Endothelial cell of umbilical vein (primary cell): ENCODE measurements at regions not wholly inside any gene's neighbourhood (a gene's known extent, or its start where the extent isn't known, plus 50 kb on each side); places are given as distances from the start of the nearest gene placed in this dataset.

Source experiments
- BruUV-seq: library from RNA; stranded (reverse); fragments of 400-500 nt; replicated peaks from 2 replicates; lab custom pipeline; 2021; lab: Mats Ljungman, UMichigan
- CTCF ChIA-PET: fragments of 300-600, 350-600 bp; sonication (Branson Sonifier 250); formaldehyde crosslinking; loops from one replicate; lab custom pipeline; 2021; ENCODE audit warnings: antibody characterized with exemption, inconsistent platforms; lab: Charles Lee
- POLR2A ChIA-PET: fragments of 300-600, 350-600 bp; sonication (Branson Sonifier 250); formaldehyde crosslinking; loops from one replicate; lab custom pipeline; 2021; ENCODE audit warnings: antibody characterized with exemption, inconsistent platforms; lab: Charles Lee
- DNase-seq: peaks from one replicate; pipeline ENCODE4 v3.0.0-alpha.2; 2011; ENCODE audit warnings: low read depth, low spot score
- FAIRE-seq: peaks from 2 replicates; lab custom pipeline; 2011; peaks lifted over from hg19 to GRCh38; lab: Jason Lieb, UNC
- H2AFZ ChIP-seq: 2 replicates; pipeline ENCODE4 v1.6.0; 2012; ENCODE audit warnings: low read depth, low read length, control low read depth, inconsistent platforms
- H3K27ac ChIP-seq: 2 replicates; pipeline ENCODE4 v1.5.1; 2011; ENCODE audit warnings: low read depth, mild to moderate bottlenecking, control low read depth, low read length, moderate library complexity; ENCODE audit not compliant: insufficient read depth
- H3K27me3 ChIP-seq, 2 experiments: 2 replicates each; pipeline versions ENCODE4 v1.6.0 to v1.6.1; 2011; ENCODE audit warnings: low read length in 2 of 2, mixed read lengths in 1 of 2; ENCODE audit not compliant: control insufficient read depth in 2 of 2, insufficient read depth in 2 of 2
- H3K36me3 ChIP-seq, 2 experiments: 2 replicates in 1 of 2; 3 replicates in 1 of 2; pipeline ENCODE4 v1.5.1; 2011; ENCODE audit warnings: low read length in 2 of 2, mild to moderate bottlenecking in 1 of 2, moderate library complexity in 1 of 2; ENCODE audit not compliant: control insufficient read depth in 2 of 2, insufficient read depth in 2 of 2; ENCODE audit errors: extremely low read depth in 1 of 2
- H3K4me1 ChIP-seq: 3 replicates; pipeline ENCODE4 v1.5.1; 2011; ENCODE audit warnings: mild to moderate bottlenecking, low read length; ENCODE audit not compliant: control insufficient read depth, insufficient read depth; ENCODE audit errors: extremely low read depth
- H3K4me2 ChIP-seq: 2 replicates; pipeline ENCODE4 v1.6.1; 2011; ENCODE audit warnings: low read length, control low read depth, mixed read lengths; ENCODE audit not compliant: insufficient read depth
- H3K4me3 ChIP-seq, 3 experiments: fragments of 200-600 bp in 1 of 3; sonication (generic), shearing (Covaris generic) in 1 of 3; replicated peaks in 1 of 3; 2 replicates each; pipeline ENCODE4 v1.5.1; 2011 to 2016; ENCODE audit warnings: control low read depth in 3 of 3, low read length in 3 of 3, mild to moderate bottlenecking in 2 of 3, inconsistent platforms in 1 of 3, low read depth in 1 of 3, moderate library complexity in 1 of 3; ENCODE audit not compliant: insufficient read depth in 1 of 3
- H3K79me2 ChIP-seq: 2 replicates; pipeline ENCODE4 v1.6.0; 2012; ENCODE audit warnings: low read length, inconsistent platforms; ENCODE audit not compliant: control insufficient read depth, insufficient read depth
- H3K9ac ChIP-seq: replicated peaks from 2 replicates; pipeline ENCODE3; 2011; ENCODE audit warnings: low read length, control low read depth; ENCODE audit not compliant: insufficient read depth; ENCODE audit errors: extremely low read depth
- H3K9me1 ChIP-seq: replicated peaks from 3 replicates; pipeline ENCODE4 v1.6.0; 2011; ENCODE audit warnings: mild to moderate bottlenecking, low read length; ENCODE audit not compliant: control insufficient read depth, insufficient read depth; ENCODE audit errors: extremely low read depth
- H3K9me3 ChIP-seq: replicated peaks from 2 replicates; pipeline ENCODE4 v1.5.1; 2012; ENCODE audit warnings: low read length, inconsistent platforms; ENCODE audit not compliant: control insufficient read depth, insufficient read depth
- H4K20me1 ChIP-seq: replicated peaks from 2 replicates; pipeline ENCODE3; 2011; ENCODE audit warnings: mild to moderate bottlenecking, low read length; ENCODE audit not compliant: control insufficient read depth, insufficient read depth; ENCODE audit errors: extremely low read depth
- EZH2 ChIP-seq: IDR thresholded peaks from 2 replicates; pipeline ENCODE4 v1.6.1; 2012; ENCODE audit warnings: borderline replicate concordance, low read depth, mild to moderate bottlenecking, moderate library complexity, low read length, inconsistent platforms; ENCODE audit not compliant: severe bottlenecking
- FOS ChIP-seq: IDR thresholded peaks from 2 replicates; pipeline ENCODE4 v1.6.1; 2011; ENCODE audit warnings: mild to moderate bottlenecking, low read length, moderate library complexity, borderline replicate concordance; ENCODE audit not compliant: insufficient read depth
- GATA2 ChIP-seq: IDR thresholded peaks from 2 replicates; pipeline ENCODE4 v1.7.0; 2011; ENCODE audit warnings: low read depth, mild to moderate bottlenecking, moderate library complexity, mixed read lengths, low read length; ENCODE audit not compliant: insufficient read length, insufficient read depth
- JUN ChIP-seq: IDR thresholded peaks from 2 replicates; pipeline ENCODE4 v1.6.1; 2011; ENCODE audit warnings: borderline replicate concordance, low read depth; ENCODE audit not compliant: insufficient read length, insufficient read depth
- MYC ChIP-seq: IDR thresholded peaks from one replicate; pipeline ENCODE4 v1.6.1; 2011; ENCODE audit warnings: mild to moderate bottlenecking, low read depth, low read length
- POLR2A ChIP-seq: IDR thresholded peaks from 2 replicates; pipeline ENCODE4 v1.6.1; 2012; ENCODE audit warnings: low read depth, mild to moderate bottlenecking, control low read depth, low read length
- POLR2AphosphoS5 ChIP-seq: IDR thresholded peaks from 2 replicates; pipeline ENCODE4 v1.6.1; 2012; ENCODE audit warnings: low read depth, mild to moderate bottlenecking, control low read depth, low read length, moderate library complexity; ENCODE audit not compliant: insufficient read depth
- dilution Hi-C: fragments of 300-500 bp; cut with MboI; formaldehyde crosslinking; loops from one replicate; pipeline ENCODE4 v1.15.0; 2019; ENCODE audit warnings: low sequenced_read_pairs; ENCODE audit not compliant: extremely low pct_ligation_motif_present
- intact Hi-C: fragments of 100-400 bp; cut with micrococcal nuclease; formaldehyde crosslinking; loops from one replicate; pipeline ENCODE4 v1.10.0; 2022
- TF ChIP-seq, protein P1 (sequence below): IDR thresholded peaks from 2 replicates; pipeline ENCODE4 v1.6.1; 2011; ENCODE audit not compliant: insufficient read depth, insufficient read length
- TF ChIP-seq, protein P2 (sequence below), 2 donors: IDR thresholded peaks; 1 replicate in 1 of 2; 2 replicates in 1 of 2; pipeline ENCODE4 v1.5.1; 2011; ENCODE audit warnings: low read length in 2 of 2, mild to moderate bottlenecking in 2 of 2, moderate library complexity in 2 of 2, control low read depth in 1 of 2, inconsistent platforms in 1 of 2, low read depth in 1 of 2; ENCODE audit not compliant: insufficient read depth in 1 of 2; ENCODE audit errors: extremely low read depth in 1 of 2

DNA sequence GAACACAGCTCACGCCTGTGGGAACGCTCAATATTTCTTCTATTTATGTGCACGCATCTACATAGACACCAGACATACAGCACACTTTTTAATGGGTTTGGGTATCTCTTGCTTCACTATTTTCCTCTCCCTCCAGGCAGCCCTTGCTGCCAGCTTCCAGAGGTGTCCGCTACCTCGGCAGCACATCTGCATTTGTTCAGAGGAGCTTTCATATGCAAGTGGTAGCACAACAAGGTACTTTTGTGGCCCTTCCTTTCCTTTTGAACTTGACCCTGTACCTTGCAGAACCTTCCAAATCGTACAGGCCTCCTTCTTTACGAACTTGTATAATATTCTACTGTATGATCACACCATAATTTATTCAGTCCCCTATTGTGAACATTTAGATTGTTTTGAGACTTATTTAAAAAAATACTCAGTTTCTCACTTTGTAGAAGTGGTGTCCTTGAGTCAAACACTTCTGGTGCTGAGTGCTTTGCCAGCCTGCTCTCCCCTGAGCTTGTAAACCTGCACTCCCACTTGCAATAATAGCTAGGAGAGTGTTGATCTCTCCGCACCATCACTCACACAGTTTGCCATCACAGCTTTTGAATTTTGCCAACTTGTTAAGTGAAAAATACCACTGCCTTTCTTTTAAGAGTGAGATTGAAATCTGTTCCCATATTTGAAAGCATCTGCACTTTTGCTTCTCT, 106.0 kb upstream of the ZNF32 start:
- dilution Hi-C loops = no loop called here
- TF ChIP-seq FOS (no peak), POLR2AphosphoS5 (no peak), JUN (no peak), POLR2A (no peak), GATA2 (no peak), MYC (no peak), EZH2 (no peak)
- TF ChIP-seq, protein P1, sequence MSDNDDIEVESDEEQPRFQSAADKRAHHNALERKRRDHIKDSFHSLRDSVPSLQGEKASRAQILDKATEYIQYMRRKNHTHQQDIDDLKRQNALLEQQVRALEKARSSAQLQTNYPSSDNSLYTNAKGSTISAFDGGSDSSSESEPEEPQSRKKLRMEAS = no peak
- TF ChIP-seq, protein P2, sequence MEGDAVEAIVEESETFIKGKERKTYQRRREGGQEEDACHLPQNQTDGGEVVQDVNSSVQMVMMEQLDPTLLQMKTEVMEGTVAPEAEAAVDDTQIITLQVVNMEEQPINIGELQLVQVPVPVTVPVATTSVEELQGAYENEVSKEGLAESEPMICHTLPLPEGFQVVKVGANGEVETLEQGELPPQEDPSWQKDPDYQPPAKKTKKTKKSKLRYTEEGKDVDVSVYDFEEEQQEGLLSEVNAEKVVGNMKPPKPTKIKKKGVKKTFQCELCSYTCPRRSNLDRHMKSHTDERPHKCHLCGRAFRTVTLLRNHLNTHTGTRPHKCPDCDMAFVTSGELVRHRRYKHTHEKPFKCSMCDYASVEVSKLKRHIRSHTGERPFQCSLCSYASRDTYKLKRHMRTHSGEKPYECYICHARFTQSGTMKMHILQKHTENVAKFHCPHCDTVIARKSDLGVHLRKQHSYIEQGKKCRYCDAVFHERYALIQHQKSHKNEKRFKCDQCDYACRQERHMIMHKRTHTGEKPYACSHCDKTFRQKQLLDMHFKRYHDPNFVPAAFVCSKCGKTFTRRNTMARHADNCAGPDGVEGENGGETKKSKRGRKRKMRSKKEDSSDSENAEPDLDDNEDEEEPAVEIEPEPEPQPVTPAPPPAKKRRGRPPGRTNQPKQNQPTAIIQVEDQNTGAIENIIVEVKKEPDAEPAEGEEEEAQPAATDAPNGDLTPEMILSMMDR (IDR thresholded peaks at IDR 0.05; ENCODE audit: extremely low read depth in 1 of 2, insufficient read depth in 1 of 2, low read depth in 1 of 2, low read length in 2 of 2) = no peak
- no peaks in the 10 kb centered on the region for H3K79me2 ChIP-seq
- no peaks in the 10 kb centered on the region for H3K27me3 ChIP-seq
- no peak for DNase-seq
- H4K20me1 ChIP-seq = no peaks in the 10 kb centered on the region
- H3K4me2 ChIP-seq = no peak overlapping the region
- BruUV-seq = no TSS peak
- H2AFZ ChIP-seq = no peak overlapping the region
- H3K36me3 ChIP-seq = no peaks in the 10 kb centered on the region
- H3K27ac ChIP-seq = no peak overlapping the region
- ChIA-PET POLR2A (no interaction called here), CTCF (interaction anchor here (0.8 to 1.2 kb wide), 2 partner anchors 64 to 65 kb away, joined by 3 to 4 read pairs; no protein-coding TSS in a partner anchor)
- H3K4me3 ChIP-seq = no peak overlapping the region
- H3K4me1 ChIP-seq = no peaks in the 10 kb centered on the region
- intact Hi-C loops = no loop called here
- H3K9me1 ChIP-seq = no peaks in the 10 kb centered on the region
- no peak overlapping the region for H3K9ac ChIP-seq
- no peaks in the 10 kb centered on the region for H3K9me3 ChIP-seq
- FAIRE-seq = no peak
